ENCODE measurements at regions not wholly inside any gene's neighbourhood (a gene's known extent, or its start where the extent isn't known, plus 50 kb on each side); places are given as distances from the start of the nearest gene placed in this dataset.

- no peak for TF ChIP-seq ZFX (IDR thresholded peaks at IDR 0.05; ENCODE audit: borderline replicate concordance)
- TF ChIP-seq CTCF (IDR thresholded peaks at IDR 0.05): no peak
Observed at GRCh38 chr5:31137676-31138075, 55.8 kb upstream of the CDH6 start.

GRCh38 chr5:31135542-31135941, 57.9 kb upstream of the CDH6 start:
- TF ChIP-seq CTCF (IDR thresholded peaks at IDR 0.05): no peak
- no peak for TF ChIP-seq ZFX (IDR thresholded peaks at IDR 0.05; ENCODE audit: borderline replicate concordance)
- H3K27ac ChIP-seq: no peak overlapping the region

More at GRCh38 chr5:31137676-31138075, 55.8 kb upstream of the CDH6 start:
- H3K27ac ChIP-seq: no peak overlapping the region

- no peak for TF ChIP-seq CTCF (IDR thresholded peaks at IDR 0.05)
- no peak for TF ChIP-seq ZFX (IDR thresholded peaks at IDR 0.05; ENCODE audit: borderline replicate concordance)
- H3K27ac ChIP-seq: no peak overlapping the region
Observed at GRCh38 chr5:31133488-31133887, 60.0 kb upstream of the CDH6 start.

GRCh38 chr5:31131381-31131891, 62.0 kb upstream of the CDH6 start:
- TF ChIP-seq CTCF (IDR thresholded peaks at IDR 0.05) (no peak), ZFX (IDR thresholded peaks at IDR 0.05; ENCODE audit: borderline replicate concordance) (no peak)
- H3K27ac ChIP-seq: no peak overlapping the region

- TF ChIP-seq CTCF (IDR thresholded peaks at IDR 0.05): no peak
- TF ChIP-seq ZFX (IDR thresholded peaks at IDR 0.05; ENCODE audit: borderline replicate concordance): no peak
- H3K27ac ChIP-seq: no peak overlapping the region
Observed at GRCh38 chr5:31130676-31131075, 62.8 kb upstream of the CDH6 start.

- TF ChIP-seq CTCF (IDR thresholded peaks at IDR 0.05) (no peak), ZFX (IDR thresholded peaks at IDR 0.05; ENCODE audit: borderline replicate concordance) (no peak)
- H3K27ac ChIP-seq: no peak overlapping the region
Observed at GRCh38 chr5:31124651-31125305, 68.7 kb upstream of the CDH6 start.

GRCh38 chr5:31124026-31124425, 69.5 kb upstream of the CDH6 start:
- H3K27ac ChIP-seq: no peak overlapping the region
- TF ChIP-seq ZFX (IDR thresholded peaks at IDR 0.05; ENCODE audit: borderline replicate concordance) (no peak), CTCF (IDR thresholded peaks at IDR 0.05) (no peak)
